ENCODE measurements at regions not wholly inside any gene's neighbourhood (a gene's known extent, or its start where the extent isn't known, plus 50 kb on each side); places are given as distances from the start of the nearest gene placed in this dataset.

DNA sequence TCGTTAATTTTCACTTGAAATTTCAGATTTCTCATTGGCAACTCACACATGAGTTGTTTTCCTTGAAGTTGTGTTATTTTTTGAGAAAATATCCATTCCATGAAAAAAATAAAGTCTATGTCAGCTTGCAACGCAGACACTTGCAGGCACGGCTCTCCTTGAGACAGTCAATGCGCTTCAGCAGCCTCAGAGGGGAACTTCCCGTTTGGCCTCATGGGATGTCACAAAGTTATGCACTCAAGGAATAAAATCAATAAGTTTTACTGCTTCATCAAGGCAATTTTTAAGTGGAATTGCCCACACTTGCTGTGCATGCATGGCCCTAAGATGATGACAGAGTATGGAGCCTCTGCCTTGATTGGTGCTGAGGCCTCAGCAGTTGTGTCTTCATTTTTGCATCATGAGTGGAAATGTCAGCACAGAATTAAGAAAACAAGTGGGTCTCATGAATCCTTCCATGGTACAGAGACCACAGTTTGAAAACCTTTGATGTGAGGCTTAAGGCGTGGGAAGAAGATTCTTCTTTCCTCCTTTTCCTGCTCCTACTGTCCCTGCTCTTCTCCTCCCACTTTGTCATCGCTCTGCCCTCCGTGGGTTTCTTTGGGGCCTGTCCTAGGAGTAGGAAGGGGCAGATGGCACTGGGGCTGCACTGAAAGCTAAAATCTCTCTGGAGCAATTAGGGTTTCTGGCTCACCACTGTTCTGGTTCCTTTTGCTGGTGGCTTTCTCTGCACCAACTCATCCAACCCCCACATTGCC, 509.0 kb upstream of the B3GAT1 start:
- TF ChIP-seq POLR2A (IDR thresholded peaks at IDR 0.05): no peak
- TF ChIP-seq, protein P1, sequence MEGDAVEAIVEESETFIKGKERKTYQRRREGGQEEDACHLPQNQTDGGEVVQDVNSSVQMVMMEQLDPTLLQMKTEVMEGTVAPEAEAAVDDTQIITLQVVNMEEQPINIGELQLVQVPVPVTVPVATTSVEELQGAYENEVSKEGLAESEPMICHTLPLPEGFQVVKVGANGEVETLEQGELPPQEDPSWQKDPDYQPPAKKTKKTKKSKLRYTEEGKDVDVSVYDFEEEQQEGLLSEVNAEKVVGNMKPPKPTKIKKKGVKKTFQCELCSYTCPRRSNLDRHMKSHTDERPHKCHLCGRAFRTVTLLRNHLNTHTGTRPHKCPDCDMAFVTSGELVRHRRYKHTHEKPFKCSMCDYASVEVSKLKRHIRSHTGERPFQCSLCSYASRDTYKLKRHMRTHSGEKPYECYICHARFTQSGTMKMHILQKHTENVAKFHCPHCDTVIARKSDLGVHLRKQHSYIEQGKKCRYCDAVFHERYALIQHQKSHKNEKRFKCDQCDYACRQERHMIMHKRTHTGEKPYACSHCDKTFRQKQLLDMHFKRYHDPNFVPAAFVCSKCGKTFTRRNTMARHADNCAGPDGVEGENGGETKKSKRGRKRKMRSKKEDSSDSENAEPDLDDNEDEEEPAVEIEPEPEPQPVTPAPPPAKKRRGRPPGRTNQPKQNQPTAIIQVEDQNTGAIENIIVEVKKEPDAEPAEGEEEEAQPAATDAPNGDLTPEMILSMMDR (IDR thresholded peaks at IDR 0.05): no peak

Data from heart left ventricle (tissue), 13 donors.